ENCODE measurements at regions not wholly inside any gene's neighbourhood (a gene's known extent, or its start where the extent isn't known, plus 50 kb on each side); places are given as distances from the start of the nearest gene placed in this dataset.

GRCh38 chr9:134516464-134516863 is 125.1 kb upstream of the COL5A1 start:
- Histone ChIP-seq H3K9ac (ENCODE audit: low read length) (no peak overlapping the region), H3K36me3 (ENCODE audit: insufficient read depth, low read length) (no peaks in the 10 kb centered on the region), H2AFZ (ENCODE audit: low read depth, low read length) (no peak overlapping the region), H3K79me2 (replicated peaks; ENCODE audit: insufficient read depth, low read length) (no peaks in the 10 kb centered on the region), H3K4me3 (ENCODE audit: low read length) (no peak overlapping the region), H3K27me3 (ENCODE audit: insufficient read depth, low read depth, low read length) (no peaks in the 10 kb centered on the region), H3K9me3 (ENCODE audit: low read length) (no peaks in the 10 kb centered on the region), H3K27ac (ENCODE audit: low read length) (no peak overlapping the region), H3F3A (ENCODE audit: insufficient read depth, low read length, poor library complexity, severe bottlenecking) (no peaks in the 10 kb centered on the region), H4K20me1 (ENCODE audit: insufficient read depth) (no peaks in the 10 kb centered on the region), H3K9me2 (ENCODE audit: insufficient read depth, low read length) (no peaks in the 10 kb centered on the region), H3K4me2 (ENCODE audit: low read length) (no peak overlapping the region)
- TF ChIP-seq TAF1 (IDR thresholded peaks at IDR 0.05; ENCODE audit: low read depth) (no peak), SMC3 (conservative IDR thresholded peaks at IDR 0.05; ENCODE audit: poor library complexity) (no peak), RAD21 (conservative IDR thresholded peaks at IDR 0.05) (no peak), EZH2 (IDR thresholded peaks at IDR 0.05; ENCODE audit: borderline replicate concordance, insufficient read depth, low read length, poor library complexity, severe bottlenecking) (no peak)

- no peaks in the 10 kb centered on the region for H3F3A ChIP-seq (ENCODE audit: insufficient read depth, low read length, poor library complexity, severe bottlenecking)
- H3K27me3 ChIP-seq (ENCODE audit: insufficient read depth, low read depth, low read length) = no peaks in the 10 kb centered on the region
- no peak overlapping the region for H3K27ac ChIP-seq (ENCODE audit: low read length)
- no peaks in the 10 kb centered on the region for H4K20me1 ChIP-seq (ENCODE audit: insufficient read depth)
- no peak overlapping the region for H3K4me3 ChIP-seq (ENCODE audit: low read length)
- TF ChIP-seq, protein P1, sequence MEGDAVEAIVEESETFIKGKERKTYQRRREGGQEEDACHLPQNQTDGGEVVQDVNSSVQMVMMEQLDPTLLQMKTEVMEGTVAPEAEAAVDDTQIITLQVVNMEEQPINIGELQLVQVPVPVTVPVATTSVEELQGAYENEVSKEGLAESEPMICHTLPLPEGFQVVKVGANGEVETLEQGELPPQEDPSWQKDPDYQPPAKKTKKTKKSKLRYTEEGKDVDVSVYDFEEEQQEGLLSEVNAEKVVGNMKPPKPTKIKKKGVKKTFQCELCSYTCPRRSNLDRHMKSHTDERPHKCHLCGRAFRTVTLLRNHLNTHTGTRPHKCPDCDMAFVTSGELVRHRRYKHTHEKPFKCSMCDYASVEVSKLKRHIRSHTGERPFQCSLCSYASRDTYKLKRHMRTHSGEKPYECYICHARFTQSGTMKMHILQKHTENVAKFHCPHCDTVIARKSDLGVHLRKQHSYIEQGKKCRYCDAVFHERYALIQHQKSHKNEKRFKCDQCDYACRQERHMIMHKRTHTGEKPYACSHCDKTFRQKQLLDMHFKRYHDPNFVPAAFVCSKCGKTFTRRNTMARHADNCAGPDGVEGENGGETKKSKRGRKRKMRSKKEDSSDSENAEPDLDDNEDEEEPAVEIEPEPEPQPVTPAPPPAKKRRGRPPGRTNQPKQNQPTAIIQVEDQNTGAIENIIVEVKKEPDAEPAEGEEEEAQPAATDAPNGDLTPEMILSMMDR (IDR thresholded peaks at IDR 0.05; ENCODE audit: poor library complexity, severe bottlenecking) = no peak
- TF ChIP-seq EP300 (conservative IDR thresholded peaks at IDR 0.05; ENCODE audit: poor library complexity, severe bottlenecking) (no peak), MXI1 (conservative IDR thresholded peaks at IDR 0.05; ENCODE audit: poor library complexity, severe bottlenecking) (no peak), SMC3 (conservative IDR thresholded peaks at IDR 0.05; ENCODE audit: poor library complexity) (no peak), POLR2AphosphoS5 (IDR thresholded peaks at IDR 0.05) (no peak), EZH2 (IDR thresholded peaks at IDR 0.05; ENCODE audit: borderline replicate concordance, insufficient read depth, low read length, poor library complexity, severe bottlenecking) (no peak), RAD21 (conservative IDR thresholded peaks at IDR 0.05) (no peak), TAF1 (IDR thresholded peaks at IDR 0.05; ENCODE audit: low read depth) (no peak), REST (IDR thresholded peaks at IDR 0.05; ENCODE audit: borderline replicate concordance) (no peak)
- no peak overlapping the region for H2AFZ ChIP-seq (ENCODE audit: low read depth, low read length)
- H3K9me3 ChIP-seq (ENCODE audit: low read length) = no peaks in the 10 kb centered on the region
- no peaks in the 10 kb centered on the region for H3K9me2 ChIP-seq (ENCODE audit: insufficient read depth, low read length)
- no peak overlapping the region for H3K9ac ChIP-seq (ENCODE audit: low read length)
- no peaks in the 10 kb centered on the region for H3K36me3 ChIP-seq (ENCODE audit: insufficient read depth, low read length)
- no peak overlapping the region for H3K4me2 ChIP-seq (ENCODE audit: low read length)
- H3K79me2 ChIP-seq (replicated peaks; ENCODE audit: insufficient read depth, low read length) = no peaks in the 10 kb centered on the region
Observed at GRCh38 chr9:134517069-134517680, 124.4 kb upstream of the COL5A1 start.
